GM18507 (cell line): ENCODE measurements at regions not wholly inside any gene's neighbourhood (a gene's known extent, or its start where the extent isn't known, plus 50 kb on each side); places are given as distances from the start of the nearest gene placed in this dataset.
"Not testable (repeated sequence)": the region's sequence is repeated elsewhere in the genome, so short reads cannot be mapped to it uniquely, and the experiment has no call there.

Source experiments
- DNase-seq: peaks from one replicate; pipeline ENCODE4 v3.0.0; 2011; ENCODE audit warnings: low read depth; ENCODE audit not compliant: insufficient read length; ENCODE audit errors: extremely low spot score
- FAIRE-seq: peaks from 2 replicates; lab custom pipeline; 2011; peaks lifted over from hg19 to GRCh38; lab: Jason Lieb, UNC

GRCh38 chr14:49193332-49194065, 392.7 kb downstream of the RPS29 start:
- FAIRE-seq (peak; percentile 71), DNase-seq (no peak)

- DNase-seq, result no peak
- FAIRE-seq, result no peak
Measured at GRCh38 chr14:49191380-49191779, 394.8 kb downstream of the RPS29 start.

- FAIRE-seq (no peak), DNase-seq (no peak)
Measured at GRCh38 chr14:49189375-49189774, 396.8 kb downstream of the RPS29 start.

- no peak for DNase-seq
- no peak for FAIRE-seq
Measured at GRCh38 chr14:49187799-49188198, 398.4 kb downstream of the RPS29 start.

GRCh38 chr14:49173765-49174373, 412.3 kb downstream of the RPS29 start:
- DNase-seq, result no peak
- peak; percentile 85 for FAIRE-seq

GRCh38 chr14:49164074-49164473, 422.1 kb downstream of the RPS29 start:
- no peak for DNase-seq
- no peak for FAIRE-seq

GRCh38 chr14:49160983-49161382, 425.2 kb downstream of the RPS29 start:
- DNase-seq, result no peak
- no peak for FAIRE-seq

GRCh38 chr14:49159081-49159480, 427.1 kb downstream of the RPS29 start:
- DNase-seq (no peak), FAIRE-seq (no peak)

- no peak for FAIRE-seq
- no peak for DNase-seq
Measured at GRCh38 chr14:49139593-49139992, 446.6 kb downstream of the RPS29 start.

- DNase-seq, result no peak
- FAIRE-seq, result no peak
Measured at GRCh38 chr14:49134940-49135339, 451.2 kb downstream of the RPS29 start.

- no peak for DNase-seq
- no peak for FAIRE-seq
Measured at GRCh38 chr14:49121246-49121645, 464.9 kb downstream of the RPS29 start.

GRCh38 chr14:49114161-49114893, 471.9 kb downstream of the RPS29 start:
- DNase-seq, result no peak
- no peak for FAIRE-seq

GRCh38 chr14:49106741-49107667, 479.2 kb downstream of the RPS29 start:
- FAIRE-seq, result no peak

GRCh38 chr14:49105956-49106355, 480.2 kb downstream of the RPS29 start:
- FAIRE-seq, result no peak
- DNase-seq, result no peak

More at GRCh38 chr14:49106741-49107667, 479.2 kb downstream of the RPS29 start:
- no peak for DNase-seq

GRCh38 chr14:49105512-49105911, 480.7 kb downstream of the RPS29 start:
- DNase-seq (no peak), FAIRE-seq (no peak)

- FAIRE-seq (no peak), DNase-seq (no peak)
Measured at GRCh38 chr14:49092345-49092744, 493.8 kb downstream of the RPS29 start.

GRCh38 chr14:49089107-49089506, 497.1 kb downstream of the RPS29 start:
- DNase-seq (no peak), FAIRE-seq (no peak)

GRCh38 chr14:49073292-49073691, 512.9 kb downstream of the RPS29 start:
- not testable (repeated sequence) for DNase-seq, FAIRE-seq

GRCh38 chr14:49058511-49058910, 527.7 kb downstream of the RPS29 start:
- DNase-seq (no peak), FAIRE-seq (no peak)
